ENCODE measurements at regions not wholly inside any gene's neighbourhood (a gene's known extent, or its start where the extent isn't known, plus 50 kb on each side); places are given as distances from the start of the nearest gene placed in this dataset.
"Not testable (repeated sequence)": the region's sequence is repeated elsewhere in the genome, so short reads cannot be mapped to it uniquely, and the experiment has no call there.

DNA sequence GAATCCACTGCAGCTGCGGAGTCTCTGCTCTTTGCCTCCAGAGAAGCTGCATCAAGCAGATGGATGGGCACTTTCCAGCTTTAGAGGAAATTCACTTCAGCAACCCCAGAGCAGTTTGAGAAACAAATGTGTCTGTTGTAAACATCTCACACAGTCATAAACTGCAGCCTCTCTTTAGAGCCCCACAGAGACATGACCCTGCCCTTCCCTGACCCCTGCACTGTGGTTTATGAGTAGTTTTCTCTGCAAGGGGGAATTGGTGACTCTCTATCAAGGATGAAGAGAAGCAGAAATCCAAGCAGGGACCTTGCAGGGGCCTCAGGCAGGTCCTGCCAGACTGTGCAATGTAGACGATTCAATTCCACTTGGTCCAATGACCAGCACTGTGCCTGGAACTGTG is 160.2 kb downstream of the SH2D4B start:
- DNase-seq: no peak

DNA sequence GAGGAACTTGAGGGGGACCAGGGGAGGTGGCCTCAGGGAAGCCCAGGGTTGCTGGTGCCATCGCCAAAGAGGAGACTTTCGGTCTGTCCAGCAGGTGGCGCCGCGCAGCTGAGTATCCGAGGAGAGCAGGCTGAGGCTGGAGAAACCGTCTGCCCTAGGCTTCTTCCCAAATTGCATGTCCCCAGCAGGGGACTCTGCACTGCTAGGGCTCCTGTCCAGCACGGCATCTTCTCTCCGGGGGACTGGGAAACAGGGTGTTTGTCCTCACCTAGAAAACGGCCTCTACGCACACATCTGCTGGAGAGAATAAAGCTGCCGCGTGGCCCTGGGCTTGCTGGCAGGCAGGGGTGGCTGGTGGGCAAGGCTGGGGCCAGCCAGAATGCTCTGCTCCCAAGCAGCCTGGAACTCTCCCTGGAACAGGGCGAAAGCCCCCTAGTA is 161.9 kb downstream of the SH2D4B start:
- DNase-seq: peak; percentile 46

- no peak for DNase-seq
Observed at GRCh38 chr10:80700252-80700651, 162.6 kb downstream of the SH2D4B start.

DNA sequence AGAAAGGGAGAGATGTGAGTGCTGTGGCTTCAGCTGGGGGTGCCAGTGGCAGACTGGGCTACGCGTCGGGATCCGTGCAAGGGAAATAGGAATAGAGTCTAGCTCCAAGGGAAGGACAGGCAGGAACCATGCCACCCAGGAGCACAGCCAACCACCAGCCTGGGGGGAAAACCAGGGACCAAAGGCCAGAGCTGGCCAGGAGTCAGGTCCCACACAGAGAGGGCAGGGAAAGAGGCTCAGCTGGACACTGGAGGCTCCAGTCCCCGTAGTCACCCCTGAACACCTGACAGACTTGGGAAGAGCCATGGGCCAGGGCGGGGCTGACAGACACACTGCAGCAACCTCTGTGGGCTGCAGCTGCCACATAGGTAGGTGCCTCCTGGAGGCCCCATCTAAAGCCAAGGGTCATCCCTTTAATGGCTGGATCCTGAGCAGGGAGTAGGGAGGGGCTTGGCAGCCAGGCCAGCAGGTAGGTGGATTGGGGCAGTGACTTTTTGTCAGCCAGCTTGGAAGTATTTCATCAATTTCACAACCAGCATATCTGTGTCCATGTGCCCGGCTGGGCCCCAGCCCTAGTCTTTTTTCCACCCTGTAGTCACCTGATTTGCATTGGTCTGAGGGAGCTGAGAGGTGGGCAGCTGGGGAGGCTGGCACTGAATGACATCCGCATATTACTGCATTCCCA is 163.2 kb downstream of the SH2D4B start:
- DNase-seq: no peak

DNA sequence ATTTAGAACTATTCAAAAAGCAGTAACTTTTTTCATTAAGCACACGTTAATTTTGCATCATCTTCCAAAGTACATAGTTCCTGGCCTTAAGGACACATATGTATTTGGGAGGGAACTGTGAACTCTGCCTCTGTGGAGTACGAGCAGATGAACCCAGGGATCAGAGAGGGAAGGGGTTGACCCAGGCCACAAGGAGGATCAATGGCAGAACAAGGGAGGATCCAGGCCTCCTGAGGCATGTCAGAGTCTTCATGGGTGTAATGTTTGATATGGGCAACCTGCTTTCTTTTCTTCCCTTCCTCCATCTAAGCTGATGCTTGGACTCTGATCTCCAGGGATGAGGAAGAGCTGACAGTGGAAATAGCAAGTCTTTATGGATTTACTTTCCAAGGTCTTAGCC is 164.0 kb downstream of the SH2D4B start:
- no peak for DNase-seq

DNA sequence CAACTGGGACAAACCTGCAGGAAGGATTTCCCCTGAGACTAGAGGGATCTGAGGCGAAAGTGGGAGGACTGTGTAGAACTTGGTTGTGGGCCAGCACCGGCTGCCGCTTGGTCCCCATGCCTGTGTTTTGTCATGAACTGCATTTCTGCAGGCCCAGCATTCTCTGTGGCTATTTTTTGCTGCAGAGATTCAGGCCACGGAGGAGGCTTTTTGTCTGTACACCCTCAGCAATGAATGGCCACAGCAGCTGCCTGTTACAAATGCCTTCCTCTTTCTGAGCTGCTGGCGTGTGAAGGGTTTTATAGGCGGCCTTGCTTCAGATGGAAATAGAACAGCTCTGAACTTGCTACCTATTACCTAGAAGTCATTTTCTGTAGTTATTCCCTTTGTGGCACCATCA is 164.4 kb downstream of the SH2D4B start:
- no peak for DNase-seq

DNA sequence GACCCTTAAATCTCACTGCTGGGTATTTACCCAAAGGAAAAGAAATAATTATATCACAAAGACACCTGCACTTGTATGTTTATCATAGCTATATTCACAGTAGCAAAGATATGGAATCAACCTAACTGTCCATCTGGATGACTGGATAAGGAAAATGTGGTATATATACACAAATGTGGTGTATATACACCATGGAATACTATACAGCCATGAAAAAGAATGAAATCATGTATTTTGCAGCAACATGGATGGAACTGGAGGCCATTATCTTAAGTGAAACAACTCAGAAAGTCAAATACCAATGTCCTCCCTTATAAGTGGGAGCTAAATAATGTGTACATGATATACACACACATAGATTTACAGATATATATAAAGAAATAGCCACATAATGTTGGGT is 168.2 kb downstream of the SH2D4B start:
- DNase-seq: no peak

DNA sequence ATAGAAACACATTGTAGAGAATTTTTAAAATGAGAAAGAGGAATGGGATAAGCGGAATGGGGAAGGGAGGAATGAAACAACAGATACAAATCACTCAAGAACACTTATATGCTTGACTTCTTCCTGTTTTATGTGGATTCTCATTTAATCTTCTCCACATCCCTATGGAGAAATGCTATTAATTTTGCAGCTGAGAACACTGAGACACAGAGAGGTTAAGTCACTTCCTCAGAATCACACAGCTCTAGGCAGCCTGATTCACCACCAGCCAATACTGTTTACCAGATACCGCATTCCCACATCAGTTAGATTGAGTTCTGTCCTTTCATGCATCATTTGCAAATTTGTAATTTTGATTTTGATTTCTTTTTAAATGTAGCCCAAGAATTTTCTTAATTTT is 170.5 kb downstream of the SH2D4B start:
- DNase-seq: no peak

DNA sequence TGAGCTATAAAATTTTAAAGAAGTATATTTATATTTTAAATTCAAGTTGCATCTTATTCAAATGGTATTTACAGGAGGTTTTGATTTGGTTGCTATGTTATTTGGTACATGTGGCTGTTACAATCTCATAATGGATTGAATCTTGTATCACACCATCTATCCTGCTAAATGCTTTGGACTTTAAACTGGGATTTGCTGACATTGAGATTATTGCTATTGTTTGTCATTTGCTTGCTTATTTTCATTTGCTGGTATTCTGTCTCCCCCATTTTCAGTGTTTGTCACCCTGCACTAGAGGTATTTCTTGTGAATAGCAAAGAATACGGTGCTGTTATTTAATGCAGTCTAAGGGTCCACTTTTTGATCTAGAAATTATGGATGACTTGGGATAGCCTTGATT is 171.1 kb downstream of the SH2D4B start:
- DNase-seq: no peak

DNA sequence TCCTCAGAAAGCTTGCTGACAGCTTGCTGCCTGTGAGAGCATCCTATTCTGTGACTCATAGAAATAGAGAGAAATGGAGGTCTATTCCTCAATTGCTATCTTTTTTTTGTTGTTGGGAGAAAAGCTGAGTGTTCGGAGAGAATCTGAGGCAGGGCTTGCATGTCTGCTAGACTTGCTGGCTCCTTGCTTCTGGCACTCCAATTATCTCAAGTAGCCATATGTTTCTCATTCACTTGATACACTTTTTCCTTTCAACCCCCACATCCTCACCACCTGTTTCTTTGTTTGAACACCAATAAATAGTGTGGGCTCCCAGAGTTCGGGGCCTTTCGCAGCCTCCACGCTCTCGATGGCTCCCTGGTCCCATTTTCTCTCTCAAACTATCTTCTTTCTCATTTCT is 172.2 kb downstream of the SH2D4B start:
- no peak for DNase-seq

GRCh38 chr10:80713398-80713928 is 175.8 kb downstream of the SH2D4B start:
- no peak for DNase-seq

- no peak for DNase-seq
Observed at GRCh38 chr10:80714566-80714965, 176.9 kb downstream of the SH2D4B start.

GRCh38 chr10:80718024-80718423 is 180.3 kb downstream of the SH2D4B start:
- DNase-seq: no peak

- no peak for DNase-seq
Observed at GRCh38 chr10:80719935-80720334, 182.2 kb downstream of the SH2D4B start.

DNA sequence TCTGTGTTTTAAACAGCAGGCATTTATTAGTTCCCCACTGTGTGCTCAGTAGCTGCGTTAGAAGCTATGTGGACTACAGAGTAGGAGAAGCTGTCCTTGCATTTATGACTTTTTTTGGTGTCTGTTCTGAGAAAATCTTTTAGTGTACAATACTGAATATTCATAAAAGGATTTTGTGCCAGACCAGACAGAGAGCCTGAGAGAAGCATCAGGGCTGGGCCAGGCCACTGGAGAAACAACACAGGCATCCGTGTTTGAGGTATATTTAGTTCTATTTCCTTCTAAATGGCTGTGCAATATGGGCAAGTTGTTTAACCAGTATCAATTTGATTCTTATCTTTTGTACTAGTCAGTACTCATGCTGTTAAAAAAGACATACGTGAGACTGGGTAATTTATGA is 182.8 kb downstream of the SH2D4B start:
- no peak for DNase-seq

DNA sequence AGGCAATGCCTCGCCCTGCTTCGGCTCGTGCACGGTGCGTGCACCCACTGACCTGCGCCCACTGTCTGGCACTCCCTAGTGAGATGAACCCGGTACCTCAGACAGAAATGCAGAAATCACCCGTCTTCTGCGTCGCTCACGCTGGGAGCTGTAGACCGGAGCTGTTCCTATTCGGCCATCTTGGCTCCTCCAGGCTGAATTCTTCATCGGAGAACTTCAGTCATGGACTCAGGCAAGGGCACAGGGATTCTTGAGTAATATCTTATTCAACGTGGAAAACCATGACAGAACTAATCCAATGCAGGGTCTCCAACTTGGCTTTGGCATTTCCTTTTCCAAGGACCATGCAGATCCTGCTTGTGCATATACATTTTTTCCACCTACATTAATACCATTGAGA is 190.7 kb downstream of the SH2D4B start:
- not testable (repeated sequence) for DNase-seq

GRCh38 chr10:80729896-80730295 is 192.2 kb downstream of the SH2D4B start:
- DNase-seq: no peak

- no peak for DNase-seq
Observed at GRCh38 chr10:80730522-80730921, 192.8 kb downstream of the SH2D4B start.

DNA sequence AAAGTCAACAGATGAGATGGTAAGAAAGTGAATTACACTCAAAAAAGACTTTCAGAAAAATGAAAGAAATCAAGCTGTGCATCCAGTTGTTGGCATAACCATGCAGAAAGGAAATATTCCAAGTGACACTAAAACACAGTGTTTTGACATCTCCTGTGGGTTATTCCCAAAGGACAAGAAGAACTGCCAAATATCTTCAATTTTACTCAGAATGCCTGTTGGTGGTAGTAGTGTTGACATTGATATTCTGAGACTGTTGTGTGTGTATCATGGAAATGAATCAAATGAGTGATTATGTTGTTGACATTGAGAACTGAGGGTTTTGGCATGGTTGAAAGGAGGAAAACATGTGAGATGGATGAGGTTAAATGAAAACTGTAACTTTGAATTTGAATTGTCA is 196.9 kb downstream of the SH2D4B start:
- no peak for DNase-seq

DNA sequence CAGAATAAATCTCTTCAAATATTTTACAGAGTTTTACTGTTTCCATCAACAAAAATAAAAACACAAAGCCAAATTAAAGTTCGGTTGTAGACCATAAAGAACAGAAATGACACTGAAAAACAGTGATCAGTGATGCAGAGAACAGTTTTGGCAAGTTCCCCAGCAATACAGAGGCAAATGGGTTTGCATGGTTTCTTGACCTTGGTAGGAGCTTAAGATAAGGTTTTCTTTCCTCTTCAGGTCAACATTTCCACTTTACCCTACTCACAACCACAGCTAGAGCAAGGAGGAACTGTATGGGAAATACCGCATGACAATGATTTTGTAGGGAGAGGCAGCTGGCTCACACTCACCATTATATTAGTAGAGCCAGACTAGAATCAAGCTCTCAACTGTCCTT is 199.5 kb downstream of the SH2D4B start:
- DNase-seq: no peak

- no peak for DNase-seq
Observed at GRCh38 chr10:80739328-80739727, 201.6 kb downstream of the SH2D4B start.

GRCh38 chr10:80739963-80740715 is 202.4 kb downstream of the SH2D4B start:
- no peak for DNase-seq

DNA sequence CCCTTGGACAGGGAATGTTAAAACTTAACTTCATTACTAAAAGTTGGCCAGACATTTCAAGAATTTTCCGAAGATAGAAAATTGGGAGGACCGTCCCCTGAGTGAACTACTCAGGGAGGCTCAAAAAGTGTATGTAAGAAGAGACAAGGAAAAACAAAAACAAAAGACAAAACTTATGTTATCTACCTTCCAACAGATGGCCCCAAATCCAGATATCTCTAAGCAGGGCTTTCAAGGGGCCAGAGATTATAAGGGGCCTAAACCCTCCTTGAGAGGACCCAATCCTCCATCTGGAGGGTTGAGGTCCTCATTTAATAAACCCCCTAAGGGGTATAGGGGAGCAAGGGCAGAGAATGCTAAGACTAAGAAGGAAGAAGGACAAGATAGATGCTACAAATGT is 203.6 kb downstream of the SH2D4B start:
- DNase-seq: no peak

DNA sequence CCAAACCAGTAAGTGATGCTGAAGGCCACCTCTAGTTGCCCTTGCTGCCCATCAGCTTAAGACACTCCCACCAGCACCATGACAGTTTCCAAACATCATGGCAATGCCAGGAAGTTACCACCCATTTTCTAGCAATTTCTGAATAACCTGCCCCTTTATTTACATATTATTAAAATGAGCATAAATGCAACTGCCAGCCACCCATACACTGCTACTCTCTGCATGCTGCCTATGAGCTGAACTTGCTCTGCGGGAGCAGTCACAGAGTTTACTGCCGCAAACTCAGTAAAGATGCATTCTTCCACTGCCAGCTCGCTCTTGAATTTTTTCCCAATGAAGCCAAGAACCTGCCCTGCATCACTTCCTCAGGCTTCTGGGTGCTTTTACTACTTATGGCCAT is 212.6 kb downstream of the SH2D4B start:
- no peak for DNase-seq

GRCh38 chr10:80751940-80752339 is 214.2 kb downstream of the SH2D4B start:
- DNase-seq: no peak

Data from CD4-positive, alpha-beta T cell treated with Interleukin-15 for 1 hour (primary cell).